Occipital lobe (tissue), 1 donor: ENCODE measurements at regions not wholly inside any gene's neighbourhood (a gene's known extent, or its start where the extent isn't known, plus 50 kb on each side); places are given as distances from the start of the nearest gene placed in this dataset.

Experiments used
- DNase-seq: peaks from one replicate; lab custom pipeline; 2025; lab: John Stamatoyannopoulos, UW

DNA sequence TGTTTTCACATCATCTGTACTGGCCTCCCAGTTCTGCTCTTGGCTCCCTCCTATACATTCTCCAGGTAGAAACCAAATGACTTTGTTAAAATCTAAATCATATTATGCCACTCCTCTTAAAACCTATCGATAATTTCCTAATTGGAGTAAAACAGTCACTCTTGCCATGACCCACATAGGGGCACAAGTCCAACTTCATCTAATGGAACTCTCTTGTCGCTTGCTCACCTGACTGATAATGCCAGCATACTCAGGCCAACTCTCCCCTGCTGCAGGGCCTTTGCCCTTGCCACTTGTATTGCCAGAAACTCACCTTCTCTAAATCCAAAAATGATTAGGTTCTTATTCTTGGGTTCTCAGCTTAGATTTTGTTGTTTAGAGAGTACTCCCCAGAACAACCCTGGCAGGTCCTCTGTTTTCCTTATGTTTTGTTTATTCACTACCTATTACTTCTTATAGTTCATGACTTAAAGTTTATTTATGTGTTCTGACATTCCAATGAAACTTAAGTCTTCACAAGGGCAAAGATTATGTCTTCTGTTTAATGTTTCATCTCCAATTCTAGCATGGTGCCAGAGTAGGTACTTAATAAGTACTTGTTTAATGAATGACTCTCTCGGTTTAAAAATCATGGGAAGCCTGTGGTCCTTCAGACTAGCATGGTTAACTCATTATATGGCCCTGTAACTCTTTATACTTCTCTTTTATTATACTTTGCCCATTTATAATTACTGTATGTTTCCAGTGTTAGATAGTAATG is 345.9 kb upstream of the SMIM30 start:
- DNase-seq: no peak

DNA sequence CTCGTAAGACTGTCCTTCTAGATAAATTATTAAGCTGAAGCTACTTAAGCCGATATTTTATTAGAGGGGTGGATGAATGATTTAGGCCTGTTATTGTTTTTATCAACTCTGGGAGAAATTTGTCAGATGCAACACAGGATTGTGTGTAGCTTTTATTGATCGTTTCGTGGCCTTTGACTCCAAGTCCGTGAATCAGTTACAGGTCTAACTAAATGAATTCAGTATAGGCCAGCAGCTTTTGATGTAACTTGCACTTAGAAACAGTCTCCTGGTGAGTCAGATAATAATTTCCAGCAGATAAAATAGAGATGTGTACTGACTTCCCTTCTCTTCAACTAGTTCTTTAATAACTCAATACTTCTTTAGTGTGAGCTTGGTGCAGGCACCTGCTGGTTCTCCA is 341.7 kb upstream of the SMIM30 start:
- no peak for DNase-seq

DNA sequence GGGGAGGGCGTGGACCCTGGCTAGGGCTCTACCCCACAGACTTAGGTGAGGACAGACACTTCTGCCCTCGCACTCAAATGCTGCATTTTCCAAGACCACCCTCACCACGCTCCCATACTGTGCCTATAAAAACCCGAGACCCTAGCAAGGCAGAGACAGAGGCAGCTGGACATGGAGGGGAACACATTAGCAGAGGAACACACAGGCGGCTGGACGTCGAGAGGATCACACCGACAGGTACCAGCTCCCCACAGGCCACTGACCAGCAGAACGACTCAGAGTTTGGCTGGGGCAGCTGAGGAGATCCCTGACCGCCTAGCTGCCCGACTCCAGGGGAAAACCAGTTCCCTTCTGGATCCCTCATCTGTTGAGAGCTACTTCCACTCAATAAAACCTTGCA is 338.2 kb upstream of the SMIM30 start:
- no peak for DNase-seq

DNA sequence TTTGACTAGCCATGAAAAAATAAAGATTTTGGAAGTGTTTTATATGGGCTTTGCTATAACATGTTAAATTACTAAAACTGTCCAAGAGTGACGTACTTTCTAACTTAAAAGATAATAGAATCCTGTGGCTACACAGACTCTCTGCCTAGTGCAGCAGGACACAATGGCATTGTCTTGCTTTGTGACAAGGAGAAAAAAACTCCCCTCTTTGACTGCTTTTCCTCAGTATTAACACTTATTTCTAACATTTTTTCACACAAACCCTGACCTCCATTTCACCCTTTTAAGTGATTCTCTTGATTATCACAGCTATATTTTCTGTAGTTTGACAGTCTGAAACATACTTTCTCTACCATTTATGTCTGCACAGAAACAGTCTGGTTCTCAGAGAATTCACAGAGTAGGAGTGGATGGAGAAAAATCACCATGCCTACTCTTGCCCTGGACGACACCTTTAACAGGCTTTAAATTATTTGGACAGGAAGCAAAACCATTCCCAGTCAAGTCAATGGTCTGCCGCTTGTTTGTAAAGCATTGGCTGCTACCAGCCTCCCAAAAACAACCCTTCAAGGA is 336.3 kb upstream of the SMIM30 start:
- no peak for DNase-seq

DNA sequence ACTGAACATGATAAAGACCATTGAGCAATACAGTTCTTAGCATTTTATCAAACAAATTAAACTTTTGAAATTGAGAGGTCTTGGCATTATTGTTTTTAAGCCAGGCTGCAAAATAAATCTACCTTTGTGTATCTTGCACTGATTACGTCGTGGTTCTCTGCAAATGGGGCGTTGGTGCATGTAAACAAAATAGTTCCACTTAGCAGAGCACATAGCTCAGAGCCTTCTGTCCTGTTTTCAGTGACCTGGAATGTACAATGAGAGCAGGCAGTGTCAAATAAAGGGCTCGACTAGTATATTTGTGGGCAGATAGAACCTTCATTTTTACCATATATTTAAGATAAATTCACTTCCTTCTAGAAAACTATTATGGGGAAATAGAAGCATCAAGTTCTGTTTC is 333.9 kb upstream of the SMIM30 start:
- DNase-seq: no peak

DNA sequence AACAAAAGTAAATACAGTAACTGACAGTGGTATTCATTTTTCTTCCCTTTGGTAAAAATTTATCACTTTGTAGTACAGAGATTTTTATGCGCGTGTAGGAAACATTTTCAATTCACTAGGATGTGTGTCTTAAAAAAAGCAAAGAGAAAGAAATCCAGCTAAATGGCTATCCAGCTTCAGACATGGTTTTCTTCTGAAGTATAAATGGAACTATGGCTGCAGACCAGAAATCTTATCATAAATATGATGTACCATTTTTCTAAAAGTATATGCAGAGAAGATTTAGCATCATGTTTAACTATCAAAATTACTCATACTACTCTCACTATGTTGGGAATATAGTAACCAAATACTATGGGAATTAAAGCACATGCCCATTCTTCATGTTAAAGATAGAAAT is 328.4 kb upstream of the SMIM30 start:
- DNase-seq: no peak

DNA sequence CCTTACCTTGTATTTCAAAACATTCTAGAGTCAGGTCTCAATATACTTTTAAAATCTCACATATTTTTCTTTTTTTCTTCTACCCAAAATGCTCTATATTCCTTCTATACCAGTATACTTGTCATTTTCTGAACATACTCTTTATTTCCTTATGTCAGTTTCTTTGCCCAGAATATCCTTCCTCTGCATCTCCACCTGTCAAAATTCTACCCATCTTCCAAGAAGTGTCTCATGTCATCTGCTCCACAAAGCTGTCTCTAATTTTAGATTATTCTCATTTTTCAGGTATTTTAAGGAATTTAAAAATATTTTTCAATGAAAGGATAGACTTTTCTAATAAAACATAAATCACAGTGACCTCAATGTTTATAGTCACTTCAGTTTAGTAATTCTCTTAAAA is 328.0 kb upstream of the SMIM30 start:
- no peak for DNase-seq

DNA sequence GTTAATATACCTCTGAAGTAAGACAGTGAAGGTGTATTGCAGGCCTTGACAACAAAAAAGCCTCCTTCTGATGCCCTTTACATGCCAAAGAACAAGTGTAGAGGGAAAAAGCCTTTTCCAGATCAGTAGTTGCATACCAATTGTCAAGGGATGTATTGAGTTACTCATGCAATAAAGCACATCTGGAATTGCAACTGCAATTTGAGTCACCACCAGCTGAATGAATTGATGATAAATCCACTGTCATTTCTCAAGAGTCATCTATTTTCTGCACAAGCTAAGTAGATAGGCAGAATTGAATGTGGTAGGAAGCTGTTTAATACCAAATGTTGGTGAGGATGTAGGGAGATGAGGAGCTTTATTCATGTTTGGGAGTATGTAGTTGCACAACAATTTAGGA is 325.9 kb upstream of the SMIM30 start:
- DNase-seq: no peak

DNA sequence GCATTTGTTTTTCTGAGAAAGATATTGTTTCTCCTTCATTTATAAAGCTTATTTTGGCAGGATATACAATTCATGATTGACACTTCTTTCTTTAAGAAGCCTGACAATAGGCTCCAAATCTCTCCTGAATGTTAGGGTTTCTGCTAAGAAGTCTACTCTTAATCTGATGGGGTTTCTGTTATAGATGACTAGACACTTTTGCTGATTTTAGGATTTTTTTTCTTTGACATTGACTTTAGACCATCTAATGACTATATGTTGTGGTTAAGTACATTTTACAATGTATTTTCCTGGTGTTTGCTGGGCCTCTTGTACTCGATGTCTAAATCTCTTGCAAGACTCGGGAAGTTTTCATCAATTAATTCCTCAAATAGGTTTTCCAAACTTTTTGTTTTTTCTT is 321.8 kb upstream of the SMIM30 start:
- no peak for DNase-seq

DNA sequence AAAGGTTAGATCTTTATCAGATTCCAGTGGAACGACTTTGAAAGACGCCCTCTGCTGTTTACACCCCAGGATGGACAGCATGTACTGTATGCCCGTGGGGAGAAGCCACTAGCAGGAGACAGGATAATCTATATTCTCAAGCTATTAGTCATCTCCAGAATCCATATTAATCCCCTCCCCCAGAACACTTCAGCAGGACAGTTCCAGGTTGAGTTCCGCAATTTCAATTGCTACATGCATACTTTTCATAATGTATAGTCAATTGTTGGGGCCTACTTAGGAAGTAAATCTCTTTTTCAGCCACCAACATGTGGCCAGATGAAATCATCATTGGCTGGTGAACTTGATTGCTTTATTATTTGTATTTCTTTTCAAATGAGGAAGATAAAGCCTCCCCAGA is 313.1 kb upstream of the SMIM30 start:
- no peak for DNase-seq

DNA sequence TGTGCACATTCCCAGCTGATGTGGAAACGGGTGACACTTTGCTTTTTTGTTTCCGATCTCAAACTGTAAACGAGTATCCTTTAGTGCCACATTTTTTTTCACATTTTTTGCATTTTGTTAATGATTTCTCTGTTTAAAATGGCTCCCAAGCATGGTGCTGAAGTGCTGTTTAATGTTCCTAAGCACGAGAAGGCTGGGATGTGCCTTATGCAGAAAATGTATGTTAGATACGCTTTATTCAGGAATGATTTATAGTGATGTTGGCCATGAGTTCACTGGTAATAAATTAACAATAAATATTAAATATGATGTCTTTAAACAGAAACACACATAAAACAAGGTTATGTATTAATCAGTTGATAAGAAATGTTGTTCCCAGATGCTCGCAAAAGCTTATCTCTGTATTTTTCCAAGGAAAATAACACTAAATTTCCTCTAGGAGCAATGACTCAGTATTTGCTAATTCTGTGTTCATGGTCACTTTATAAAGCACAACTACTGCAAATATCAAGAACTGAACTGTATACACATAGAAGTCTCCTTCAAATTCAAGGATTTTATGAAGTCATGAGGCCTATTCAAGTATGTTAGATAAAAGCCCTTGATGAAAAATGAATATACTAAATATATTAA is 305.9 kb upstream of the SMIM30 start:
- DNase-seq: no peak

DNA sequence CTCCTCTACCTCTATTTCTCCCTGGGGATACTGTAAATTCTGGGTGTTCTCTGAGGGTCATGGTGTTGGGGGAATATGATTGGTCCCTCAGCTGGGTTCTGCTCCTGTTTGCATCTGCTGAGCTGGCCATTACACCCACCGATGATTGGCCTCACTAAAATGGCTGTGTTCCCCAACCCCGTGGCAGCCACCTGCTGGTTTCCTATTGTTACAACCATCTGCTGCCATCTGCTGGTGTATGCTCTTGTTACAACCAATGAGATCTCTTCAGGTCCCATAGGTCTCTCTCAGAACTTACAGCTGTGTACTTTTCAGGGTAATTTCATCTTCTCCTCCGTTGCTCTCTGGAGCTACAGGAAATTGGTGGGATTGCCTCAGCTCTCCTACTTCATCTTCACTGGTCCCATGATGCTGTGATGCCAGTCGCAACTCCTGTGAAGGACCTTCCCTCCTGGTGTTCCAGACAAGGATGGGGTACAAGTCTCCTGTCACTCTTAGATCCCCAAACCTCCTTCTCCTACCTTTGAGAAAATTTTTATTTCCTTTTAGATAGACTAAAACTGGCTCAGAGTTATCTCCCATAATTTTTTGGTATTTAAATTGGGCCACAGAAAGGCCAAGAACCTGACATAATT is 303.5 kb upstream of the SMIM30 start:
- DNase-seq: peak; percentile 39

DNA sequence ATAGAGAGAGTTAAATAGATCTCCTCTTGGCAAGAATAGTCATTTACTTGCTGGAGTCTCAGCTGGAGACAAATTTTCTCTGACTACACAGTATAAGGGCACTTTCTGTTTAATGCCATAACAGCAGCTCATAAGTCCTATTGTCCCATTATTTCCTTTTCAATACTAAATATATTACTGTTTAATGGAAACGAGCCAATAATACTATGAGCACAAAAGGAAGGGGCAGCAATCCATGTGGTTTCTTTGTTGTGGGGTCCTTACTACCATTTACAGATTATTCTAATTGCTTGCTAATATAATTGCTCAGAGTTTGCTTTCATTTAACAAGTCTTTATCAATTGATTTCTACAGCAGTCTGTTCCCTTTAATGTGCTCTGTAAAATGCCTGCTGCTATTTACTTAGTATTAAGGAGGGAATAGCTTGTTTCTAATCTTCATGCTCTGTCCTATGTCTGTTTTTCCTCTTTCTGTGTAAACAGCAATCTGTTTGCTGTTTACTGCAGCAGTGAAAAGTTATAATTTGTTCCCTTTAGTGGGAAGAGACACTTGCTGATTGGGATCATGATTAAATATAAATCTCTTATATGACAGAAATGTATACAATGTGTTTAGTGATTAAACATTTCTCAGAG is 296.2 kb upstream of the SMIM30 start:
- no peak for DNase-seq

DNA sequence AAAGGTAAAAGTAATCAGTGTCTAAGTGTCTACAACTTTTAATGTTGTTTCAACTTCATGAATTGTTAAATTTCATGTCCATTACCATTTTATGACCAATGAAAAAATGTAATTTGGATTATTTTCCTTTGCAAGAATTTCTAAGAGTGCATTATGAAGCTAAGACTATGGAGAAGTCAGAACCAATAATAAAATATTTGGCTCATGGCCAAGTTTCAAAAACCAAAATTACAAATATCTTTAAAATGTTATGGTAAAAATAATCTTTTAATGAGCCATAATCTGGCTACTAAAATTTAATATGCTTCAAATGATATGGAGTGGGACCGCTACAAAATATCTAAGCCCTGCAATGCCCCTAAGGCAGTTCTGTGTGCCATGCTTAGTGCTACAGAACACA is 294.1 kb upstream of the SMIM30 start:
- no peak for DNase-seq

DNA sequence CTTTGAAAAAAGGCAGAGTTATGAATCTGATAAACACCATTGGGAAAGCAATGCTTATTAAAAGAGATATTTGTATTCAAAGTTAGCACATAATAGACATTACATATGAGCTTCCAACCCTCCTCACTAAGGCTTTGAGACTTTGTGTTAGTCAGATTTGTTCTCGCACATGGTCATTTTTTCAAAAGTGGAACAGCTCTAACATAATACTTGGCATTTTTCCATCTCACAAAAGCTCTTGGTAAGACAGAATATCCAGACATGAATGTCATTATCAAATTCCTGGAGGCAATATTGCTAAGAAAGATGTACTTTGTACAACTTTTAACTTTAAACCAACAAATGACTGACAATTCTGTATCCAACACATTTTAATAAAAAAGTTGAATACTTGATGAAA is 292.4 kb upstream of the SMIM30 start:
- DNase-seq: no peak

DNA sequence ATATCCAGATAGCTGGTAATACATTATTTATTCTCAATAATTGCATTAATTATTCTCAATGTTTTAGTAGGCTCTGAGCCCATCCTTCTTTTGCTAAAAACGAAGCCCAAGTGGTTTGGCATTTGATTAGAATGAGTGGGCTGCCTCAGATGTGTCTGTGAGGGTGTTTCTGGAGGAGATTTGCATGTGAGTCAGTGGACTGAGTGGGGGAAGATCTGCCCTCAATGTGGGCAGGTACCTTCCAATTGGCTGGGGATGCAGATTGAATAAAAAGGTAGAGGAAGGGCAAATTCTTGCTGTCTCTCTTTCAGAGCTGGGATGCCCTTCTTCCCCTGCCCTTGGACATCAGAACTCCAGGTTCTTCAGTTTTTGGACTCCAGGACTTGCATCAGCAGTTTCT is 290.6 kb upstream of the SMIM30 start:
- DNase-seq: no peak

DNA sequence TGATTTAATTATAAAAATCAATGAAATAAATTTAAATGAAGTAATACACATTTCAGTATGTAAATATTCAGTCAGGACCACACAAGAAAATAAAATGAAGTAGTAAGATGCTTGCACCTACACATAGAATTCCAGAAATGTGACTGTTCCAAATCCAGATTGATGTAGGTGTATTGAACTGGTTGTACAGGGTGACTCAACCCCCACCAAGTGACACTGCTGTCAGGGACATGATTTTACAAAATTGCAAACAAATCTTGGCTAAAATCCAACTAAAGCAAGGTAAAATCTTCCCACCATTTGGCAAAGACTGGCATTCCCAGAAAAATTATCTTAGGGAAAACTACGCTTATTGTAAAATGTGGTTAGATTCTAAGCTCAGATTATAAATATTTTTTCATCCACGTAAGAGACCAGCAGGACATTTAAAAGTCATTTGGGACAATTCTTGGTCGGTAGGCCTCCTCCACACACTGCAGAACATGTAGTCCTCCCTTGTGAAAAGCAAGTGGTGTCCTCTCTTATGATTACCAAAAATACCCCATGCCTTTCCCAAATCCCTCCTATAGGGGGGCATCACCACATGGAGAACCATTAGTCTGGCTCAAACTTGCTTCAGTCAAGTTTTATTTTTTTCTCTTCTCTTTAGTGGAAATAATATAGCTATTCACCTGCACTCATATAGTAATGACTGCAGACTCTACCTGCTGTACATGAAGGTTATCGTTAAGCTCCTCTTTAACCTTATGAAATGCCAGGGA is 287.1 kb upstream of the SMIM30 start:
- DNase-seq: no peak

DNA sequence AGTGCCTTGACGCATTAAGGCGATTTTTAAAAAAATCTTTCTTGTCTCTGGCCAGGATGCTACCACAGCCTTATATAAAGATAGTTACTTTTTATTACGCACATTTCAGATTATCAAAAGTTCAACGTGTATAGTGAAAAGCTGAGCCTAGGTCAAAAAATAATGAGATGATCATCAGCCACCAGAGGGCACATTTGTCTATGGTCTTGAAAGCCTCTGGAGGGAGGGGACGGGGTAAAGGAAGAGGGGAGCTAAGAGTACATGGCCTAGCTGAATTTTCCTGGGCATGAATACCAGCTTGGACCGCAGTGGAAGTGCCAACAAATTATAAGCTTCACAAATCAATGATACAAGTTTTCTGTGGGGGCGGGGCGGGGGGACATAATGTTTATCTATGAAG is 285.9 kb upstream of the SMIM30 start:
- no peak for DNase-seq

DNA sequence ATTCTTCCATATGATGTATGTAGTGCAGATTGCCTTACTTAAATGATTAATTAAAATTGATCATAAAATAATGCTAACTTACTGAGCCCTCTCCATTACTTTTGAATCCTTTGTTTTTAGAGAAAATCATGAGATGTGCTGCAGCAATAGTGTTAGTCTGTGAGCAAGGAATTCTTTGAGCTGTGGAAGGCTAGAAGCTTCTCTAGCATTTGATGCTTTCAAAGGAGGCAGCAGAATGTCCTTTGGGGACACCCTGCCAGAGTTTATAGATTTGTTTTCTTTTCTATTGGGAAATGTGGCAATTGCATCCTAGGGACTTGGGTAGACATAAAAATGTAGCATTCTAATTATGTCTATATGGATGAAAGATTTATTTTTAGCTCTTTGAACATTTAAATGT is 284.1 kb upstream of the SMIM30 start:
- DNase-seq: no peak

DNA sequence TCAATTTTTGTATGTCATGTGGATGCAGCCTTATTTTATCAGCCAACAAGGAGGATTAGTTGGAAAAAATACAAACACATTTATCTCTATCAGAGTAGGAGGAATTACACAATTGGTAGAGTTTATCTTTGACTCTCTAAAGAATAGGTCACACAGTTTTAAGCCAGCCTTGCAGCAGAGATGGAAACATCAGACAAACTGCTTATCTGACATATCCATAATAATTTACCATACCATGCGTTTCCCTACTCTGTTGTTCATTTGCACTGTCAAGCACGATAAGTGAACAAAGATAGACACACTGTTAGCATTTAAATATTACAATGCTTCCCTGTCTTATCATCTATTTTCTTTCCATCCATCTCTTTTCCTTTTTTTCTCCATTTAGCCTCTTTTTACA is 283.7 kb upstream of the SMIM30 start:
- DNase-seq: no peak

DNA sequence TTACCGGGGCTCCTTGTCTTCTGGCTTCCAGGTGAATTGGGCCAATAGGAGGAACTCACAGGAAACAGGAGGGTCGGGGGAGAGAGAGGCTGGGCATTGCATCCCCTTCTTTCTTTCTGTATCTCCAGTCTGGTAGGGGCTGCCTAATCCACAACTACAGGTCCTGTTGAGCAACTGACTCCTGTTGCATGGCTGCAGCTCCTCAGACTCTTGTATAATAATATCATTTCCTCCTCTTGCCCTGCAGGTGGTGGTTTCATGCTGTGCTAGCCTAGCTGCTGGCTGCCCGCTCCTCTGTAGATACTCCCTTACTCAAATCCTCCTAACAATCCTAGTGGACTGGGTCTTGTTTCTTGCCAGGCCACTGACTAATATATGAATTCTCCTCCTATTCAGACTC is 276.5 kb upstream of the SMIM30 start:
- DNase-seq: no peak
